GM19438 (cell line): ENCODE measurements at regions not wholly inside any gene's neighbourhood (a gene's known extent, or its start where the extent isn't known, plus 50 kb on each side); places are given as distances from the start of the nearest gene placed in this dataset.
"Not testable (repeated sequence)": the region's sequence is repeated elsewhere in the genome, so short reads cannot be mapped to it uniquely, and the experiment has no call there.

Source experiments
- ATAC-seq: cut with Tn5 transposase; IDR thresholded peaks from one replicate; pipeline ENCODE4 v1.9.1; 2021; ENCODE audit warnings: low read depth; ENCODE audit not compliant: unreplicated experiment

GRCh38 chr4:74543983-74544382 is 99.0 kb downstream of the AREG start:
- no peak for ATAC-seq

GRCh38 chr4:74544655-74545361 is 99.9 kb downstream of the AREG start:
- no peak for ATAC-seq

- ATAC-seq = no peak
Measured at GRCh38 chr4:74545448-74545847, 100.5 kb downstream of the AREG start.

- ATAC-seq = no peak
Measured at GRCh38 chr4:74546057-74546456, 101.1 kb downstream of the AREG start.

- no peak for ATAC-seq
Measured at GRCh38 chr4:74547042-74547441, 102.1 kb downstream of the AREG start.

GRCh38 chr4:74548561-74548960 is 103.6 kb downstream of the AREG start:
- ATAC-seq = no peak

GRCh38 chr4:74549936-74550335 is 105.0 kb downstream of the AREG start:
- no peak for ATAC-seq

GRCh38 chr4:74555231-74555630 is 110.3 kb downstream of the AREG start:
- no peak for ATAC-seq

- ATAC-seq = no peak
Measured at GRCh38 chr4:74555843-74556242, 110.9 kb downstream of the AREG start.

- no peak for ATAC-seq
Measured at GRCh38 chr4:74559853-74560252, 114.9 kb downstream of the AREG start.

- no peak for ATAC-seq
Measured at GRCh38 chr4:74567981-74568380, 123.0 kb downstream of the AREG start.

- no peak for ATAC-seq
Measured at GRCh38 chr4:74570095-74570494, 125.2 kb downstream of the AREG start.

GRCh38 chr4:74578329-74578728 is 133.4 kb downstream of the AREG start:
- no peak for ATAC-seq

- ATAC-seq = not testable (repeated sequence)
Measured at GRCh38 chr4:74578865-74579264, 133.9 kb downstream of the AREG start.

GRCh38 chr4:74583089-74583700 is 138.3 kb downstream of the AREG start:
- ATAC-seq = no peak

GRCh38 chr4:74583757-74584156 is 138.8 kb downstream of the AREG start:
- no peak for ATAC-seq

GRCh38 chr4:74588350-74588749 is 143.4 kb downstream of the AREG start:
- ATAC-seq = no peak

- ATAC-seq = no peak
Measured at GRCh38 chr4:74590476-74590875, 145.5 kb downstream of the AREG start.

- ATAC-seq = no peak
Measured at GRCh38 chr4:74598611-74599325, 153.8 kb downstream of the AREG start.

- no peak for ATAC-seq
Measured at GRCh38 chr4:74603186-74603585, 158.2 kb downstream of the AREG start.

GRCh38 chr4:74608151-74608949 is 163.4 kb downstream of the AREG start:
- ATAC-seq = no peak
